IPS-20b (cell line): ENCODE measurements at regions not wholly inside any gene's neighbourhood (a gene's known extent, or its start where the extent isn't known, plus 50 kb on each side); places are given as distances from the start of the nearest gene placed in this dataset.

ENCODE experiments used
- H3K27ac ChIP-seq: one replicate; pipeline ENCODE4 v1.5.1; 2013; ENCODE audit warnings: low read length
- H3K27me3 ChIP-seq: 2 replicates; pipeline ENCODE4 v1.6.1; 2013; ENCODE audit warnings: mild to moderate bottlenecking, low read length, inconsistent platforms; ENCODE audit not compliant: insufficient read depth
- H3K36me3 ChIP-seq: 2 replicates; pipeline ENCODE4 v1.6.1; 2013; ENCODE audit warnings: low read depth, mild to moderate bottlenecking, inconsistent platforms, low read length, moderate library complexity; ENCODE audit not compliant: insufficient read depth
- H3K4me1 ChIP-seq: 2 replicates; pipeline ENCODE4 v1.6.1; 2013; ENCODE audit warnings: mild to moderate bottlenecking, control low read depth, inconsistent platforms, low read length, moderate library complexity; ENCODE audit not compliant: insufficient read depth
- H3K4me3 ChIP-seq: 2 replicates; pipeline ENCODE4 v1.5.1; 2013; ENCODE audit warnings: mild to moderate bottlenecking, low read length, inconsistent platforms
- H3K9ac ChIP-seq: 2 replicates; pipeline ENCODE4 v1.6.1; 2013; ENCODE audit warnings: low read depth, mild to moderate bottlenecking, inconsistent platforms, low read length, moderate library complexity
- H3K9me3 ChIP-seq: 2 replicates; pipeline ENCODE4 v1.6.1; 2013; ENCODE audit warnings: mild to moderate bottlenecking, low read depth, low read length, inconsistent platforms; ENCODE audit not compliant: insufficient read depth

DNA sequence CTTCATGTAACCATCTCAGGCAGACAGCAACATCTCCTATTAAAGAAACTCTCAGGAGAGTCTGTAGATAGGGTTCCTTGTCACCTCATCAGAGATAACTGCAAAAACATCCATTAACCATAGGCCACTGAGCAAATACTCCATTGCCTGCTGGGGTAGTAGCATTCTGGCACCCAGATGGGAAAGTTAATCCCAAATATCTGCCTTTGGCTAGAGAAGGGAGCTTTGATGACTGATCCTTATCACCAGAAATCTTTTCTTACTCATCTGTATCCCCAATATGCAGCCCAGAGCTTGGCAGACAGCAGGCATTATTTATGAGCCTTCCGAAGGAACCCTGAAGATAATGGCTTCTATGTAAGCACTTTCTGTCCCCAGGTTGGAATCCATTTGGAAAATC is 173.1 kb downstream of the MFSD1 start:
- Histone ChIP-seq H3K4me1 (no peaks in the 10 kb centered on the region), H3K36me3 (no peaks in the 10 kb centered on the region), H3K4me3 (no peak overlapping the region)

GRCh38 chr3:158976966-158977365 is 175.1 kb downstream of the MFSD1 start:
- H3K27ac ChIP-seq = no peak overlapping the region
- no peaks in the 10 kb centered on the region for H3K36me3 ChIP-seq
- H3K4me1 ChIP-seq = no peaks in the 10 kb centered on the region
- H3K27me3 ChIP-seq = no peaks in the 10 kb centered on the region
- no peak overlapping the region for H3K9ac ChIP-seq
- no peak overlapping the region for H3K4me3 ChIP-seq
- no peaks in the 10 kb centered on the region for H3K9me3 ChIP-seq

More for the DNA sequence above, 173.1 kb downstream of the MFSD1 start:
- Histone ChIP-seq H3K9ac (no peak overlapping the region), H3K27ac (no peak overlapping the region), H3K27me3 (no peaks in the 10 kb centered on the region), H3K9me3 (no peaks in the 10 kb centered on the region)

- no peaks in the 10 kb centered on the region for H3K27me3 ChIP-seq
- no peaks in the 10 kb centered on the region for H3K4me1 ChIP-seq
- no peak overlapping the region for H3K4me3 ChIP-seq
- H3K9ac ChIP-seq = no peak overlapping the region
- H3K27ac ChIP-seq = no peak overlapping the region
- no peaks in the 10 kb centered on the region for H3K9me3 ChIP-seq
- no peaks in the 10 kb centered on the region for H3K36me3 ChIP-seq
Measured at GRCh38 chr3:158977497-158977896, 175.6 kb downstream of the MFSD1 start.

DNA sequence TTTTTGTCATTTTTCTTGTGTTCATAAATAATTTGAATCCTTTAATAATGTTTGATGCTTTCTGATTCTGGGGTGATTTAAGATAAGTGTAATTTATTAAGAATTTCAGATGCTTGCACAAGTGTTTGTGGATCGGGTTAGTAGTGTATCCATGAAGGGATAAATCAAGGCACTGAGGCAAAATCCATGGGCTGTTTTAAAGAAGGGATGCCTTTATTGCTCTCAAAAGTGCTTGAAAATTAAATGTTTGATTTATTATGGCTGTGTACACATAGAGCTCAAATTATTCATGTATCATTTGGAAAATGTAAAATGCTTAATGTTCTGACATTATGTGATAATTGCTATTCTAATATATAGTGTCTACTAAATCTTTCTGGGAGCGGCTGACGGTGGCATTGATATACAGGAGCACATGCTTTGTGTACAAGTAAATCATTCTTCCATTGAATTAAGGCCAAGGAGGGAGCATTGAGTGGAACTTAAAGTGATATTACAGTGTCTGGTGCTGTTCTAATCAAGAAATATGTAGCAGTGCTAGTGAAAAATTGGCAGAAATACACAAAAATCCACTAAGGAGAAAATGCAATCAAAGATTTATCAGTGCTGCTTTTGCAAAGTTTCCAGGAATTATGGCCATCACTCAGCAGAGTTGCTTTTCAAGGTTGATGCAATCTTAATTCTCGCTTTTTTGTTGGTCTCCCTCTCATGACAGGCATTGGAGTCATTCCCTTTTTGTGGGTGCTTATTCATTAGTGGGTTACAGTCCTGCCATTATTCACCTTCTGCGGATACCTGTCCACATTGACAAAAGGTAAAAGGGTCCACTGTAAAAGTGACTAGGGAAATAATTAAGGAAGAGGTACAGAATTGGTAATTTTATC is 181.6 kb downstream of the MFSD1 start:
- no peaks in the 10 kb centered on the region for H3K27me3 ChIP-seq
- H3K9me3 ChIP-seq = no peaks in the 10 kb centered on the region
- no peaks in the 10 kb centered on the region for H3K4me1 ChIP-seq
- H3K4me3 ChIP-seq = no peak overlapping the region
- H3K27ac ChIP-seq = no peak overlapping the region
- H3K9ac ChIP-seq = no peak overlapping the region
- H3K36me3 ChIP-seq = no peaks in the 10 kb centered on the region

GRCh38 chr3:158991146-158991705 is 189.4 kb downstream of the MFSD1 start:
- peaks cover 3% of the 10 kb centered on the region; the same call in 1 of the 2 replicates for H3K4me1 ChIP-seq
- no peaks in the 10 kb centered on the region for H3K27me3 ChIP-seq
- H3K9ac ChIP-seq = no peak overlapping the region
- H3K9me3 ChIP-seq = no peaks in the 10 kb centered on the region
- H3K4me3 ChIP-seq = no peak overlapping the region
- no peaks in the 10 kb centered on the region for H3K36me3 ChIP-seq
- no peak overlapping the region for H3K27ac ChIP-seq

DNA sequence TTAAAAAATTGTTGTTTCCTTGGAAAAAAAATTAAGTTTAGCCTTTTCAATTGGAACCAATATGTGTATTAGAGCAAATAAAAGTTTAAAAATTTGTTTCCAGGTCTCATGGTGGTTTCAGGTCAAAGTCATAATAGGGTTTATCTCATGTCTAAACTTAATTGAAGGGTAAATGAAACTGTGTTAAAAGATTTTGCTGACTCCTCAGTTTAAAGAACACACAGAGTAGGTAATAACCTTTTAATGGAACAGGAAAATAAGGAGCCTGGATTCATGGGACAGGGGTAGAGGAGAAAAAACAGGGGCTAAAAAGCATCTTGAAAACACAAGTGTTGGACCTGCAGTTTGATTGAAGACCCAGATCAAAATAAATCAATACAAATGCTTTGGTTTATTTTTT is 190.6 kb downstream of the MFSD1 start:
- no peaks in the 10 kb centered on the region for H3K9me3 ChIP-seq
- no peak overlapping the region for H3K9ac ChIP-seq
- no peak overlapping the region for H3K27ac ChIP-seq
- no peaks in the 10 kb centered on the region for H3K36me3 ChIP-seq
- peaks cover 3% of the 10 kb centered on the region; the same call in 1 of the 2 replicates for H3K4me1 ChIP-seq
- H3K4me3 ChIP-seq = no peak overlapping the region
- no peaks in the 10 kb centered on the region for H3K27me3 ChIP-seq

DNA sequence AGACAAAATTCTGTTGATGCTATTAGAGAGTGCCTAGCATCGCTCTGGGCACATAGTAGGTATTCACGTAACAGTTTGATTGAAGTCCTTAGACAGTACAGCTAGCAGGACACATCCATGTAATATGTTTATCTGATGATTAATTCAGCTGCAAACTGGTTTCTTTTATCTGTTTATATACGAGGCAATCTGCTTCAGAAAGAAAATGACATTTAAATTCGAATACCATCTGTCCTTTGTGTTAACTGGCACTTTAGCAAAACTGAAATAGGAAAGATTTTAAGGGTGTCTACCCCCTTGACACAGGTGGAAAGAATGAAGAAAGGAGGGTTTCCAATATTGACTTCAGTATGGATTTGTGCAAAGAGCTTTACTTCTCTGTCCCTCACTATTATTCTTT is 192.5 kb downstream of the MFSD1 start:
- Histone ChIP-seq H3K9ac (no peak overlapping the region), H3K4me3 (no peak overlapping the region), H3K36me3 (no peaks in the 10 kb centered on the region), H3K4me1 (peaks cover 3% of the 10 kb centered on the region; the same call in 1 of the 2 replicates), H3K27me3 (no peaks in the 10 kb centered on the region), H3K27ac (no peak overlapping the region), H3K9me3 (no peaks in the 10 kb centered on the region)

- Histone ChIP-seq H3K4me3 (no peak overlapping the region), H3K4me1 (no peaks in the 10 kb centered on the region), H3K9ac (no peak overlapping the region), H3K27ac (no peak overlapping the region), H3K27me3 (no peaks in the 10 kb centered on the region), H3K9me3 (no peaks in the 10 kb centered on the region), H3K36me3 (no peaks in the 10 kb centered on the region)
Measured at GRCh38 chr3:159001711-159002110, 199.9 kb downstream of the MFSD1 start.

- H3K9ac ChIP-seq = no peak overlapping the region
- no peak overlapping the region for H3K27ac ChIP-seq
- no peaks in the 10 kb centered on the region for H3K36me3 ChIP-seq
- H3K27me3 ChIP-seq = no peaks in the 10 kb centered on the region
- H3K4me1 ChIP-seq = no peaks in the 10 kb centered on the region
- H3K4me3 ChIP-seq = no peak overlapping the region
- no peaks in the 10 kb centered on the region for H3K9me3 ChIP-seq
Measured at GRCh38 chr3:159005137-159005536, 203.3 kb downstream of the MFSD1 start.

- H3K4me1 ChIP-seq = no peaks in the 10 kb centered on the region
- no peaks in the 10 kb centered on the region for H3K9me3 ChIP-seq
- no peaks in the 10 kb centered on the region for H3K36me3 ChIP-seq
- H3K27me3 ChIP-seq = no peaks in the 10 kb centered on the region
- no peak overlapping the region for H3K9ac ChIP-seq
- no peak overlapping the region for H3K4me3 ChIP-seq
- H3K27ac ChIP-seq = no peak overlapping the region
Measured at GRCh38 chr3:159007331-159007730, 205.5 kb downstream of the MFSD1 start.

DNA sequence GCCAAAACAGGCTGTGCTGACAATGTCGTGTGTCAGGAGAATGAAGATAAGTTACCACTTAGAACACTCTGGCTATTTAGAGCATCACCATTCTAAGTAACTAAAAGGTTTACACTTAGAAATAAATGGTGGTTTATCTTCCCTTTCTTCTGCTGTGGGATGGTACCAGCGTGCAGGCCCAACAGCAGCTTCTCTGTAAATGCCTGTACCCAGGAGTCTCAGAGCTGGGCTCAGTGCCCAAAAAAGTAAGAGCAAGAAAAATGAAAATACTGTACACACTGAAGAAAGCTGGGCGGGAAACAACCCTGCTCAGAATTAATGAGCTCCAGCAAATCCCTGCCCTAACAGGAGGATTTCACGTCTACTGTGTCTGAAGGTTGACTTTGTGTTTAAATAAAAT is 206.5 kb downstream of the MFSD1 start:
- Histone ChIP-seq H3K27ac (no peak overlapping the region), H3K4me3 (no peak overlapping the region), H3K9me3 (no peaks in the 10 kb centered on the region), H3K4me1 (no peaks in the 10 kb centered on the region), H3K27me3 (no peaks in the 10 kb centered on the region), H3K36me3 (no peaks in the 10 kb centered on the region), H3K9ac (no peak overlapping the region)

DNA sequence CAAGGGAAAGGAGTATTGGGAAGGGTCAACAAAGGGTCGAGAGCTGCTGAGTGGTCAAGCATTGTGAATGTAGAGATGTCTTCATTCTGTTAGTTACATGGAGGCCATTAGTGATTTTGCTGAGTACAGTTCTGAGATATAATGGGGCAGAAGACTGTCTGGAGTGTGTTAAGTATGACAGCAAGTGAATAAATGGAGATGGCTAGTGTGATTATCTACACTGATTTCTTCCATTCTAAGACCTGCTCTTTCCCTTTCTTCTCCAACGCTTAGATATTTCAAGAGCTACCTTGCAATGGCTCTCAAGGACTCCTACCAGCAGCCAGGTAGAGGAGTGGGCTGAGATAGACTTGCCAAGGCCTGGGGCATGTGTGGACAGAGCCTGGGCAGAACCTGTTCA is 216.5 kb downstream of the MFSD1 start:
- H3K27ac ChIP-seq = no peak overlapping the region
- H3K4me3 ChIP-seq = no peak overlapping the region
- no peaks in the 10 kb centered on the region for H3K4me1 ChIP-seq
- no peaks in the 10 kb centered on the region for H3K36me3 ChIP-seq
- H3K9ac ChIP-seq = no peak overlapping the region
- no peaks in the 10 kb centered on the region for H3K27me3 ChIP-seq
- H3K9me3 ChIP-seq = peaks cover 14% of the 10 kb centered on the region; the same call in 1 of the 2 replicates
